ENCODE measurements at regions not wholly inside any gene's neighbourhood (a gene's known extent, or its start where the extent isn't known, plus 50 kb on each side); places are given as distances from the start of the nearest gene placed in this dataset.

GRCh38 chr5:18977880-18978279 is 1010.1 kb downstream of the CDH18 start:
- TF ChIP-seq CTCF (conservative IDR thresholded peaks at IDR 0.05; ENCODE audit: low read depth, low read length), result no peak
- TF ChIP-seq POLR2A (IDR thresholded peaks at IDR 0.05; ENCODE audit: low read depth, low read length), result no peak
- TF ChIP-seq RFX5 (IDR thresholded peaks at IDR 0.05; ENCODE audit: low read depth, low read length), result no peak
- peak; percentile 71 for TF ChIP-seq MAFK (IDR thresholded peaks at IDR 0.05; ENCODE audit: low read depth, low read length)
- TF ChIP-seq BHLHE40 (IDR thresholded peaks at IDR 0.05; ENCODE audit: low read depth, low read length), result no peak
- TF ChIP-seq RCOR1 (IDR thresholded peaks at IDR 0.05; ENCODE audit: insufficient replicate concordance, low read length), result no peak
- no peak for TF ChIP-seq RAD21 (IDR thresholded peaks at IDR 0.05; ENCODE audit: low read length)
- no peak for TF ChIP-seq NFE2L2 (IDR thresholded peaks at IDR 0.05; ENCODE audit: low read depth, low read length)
- TF ChIP-seq MXI1 (IDR thresholded peaks at IDR 0.05; ENCODE audit: borderline replicate concordance, low read depth, low read length), result no peak
- TF ChIP-seq CEBPB (IDR thresholded peaks at IDR 0.05; ENCODE audit: low read depth, low read length), result no peak

Data from IMR-90 (cell line).